Gastroesophageal sphincter (tissue), 4 donors: ENCODE measurements at regions not wholly inside any gene's neighbourhood (a gene's known extent, or its start where the extent isn't known, plus 50 kb on each side); places are given as distances from the start of the nearest gene placed in this dataset.

Experiments used
- ATAC-seq: fragments of 150-250 bp; one replicate; pipeline ENCODE4 v1.9.1; 2016; ENCODE audit warnings: mild to moderate bottlenecking, moderate library complexity
- H3K27ac ChIP-seq, 4 donors: fragments of 200-600 bp; sonication (generic) in 3 of 4; 1 replicate in 3 of 4; 2 replicates in 1 of 4; pipeline ENCODE4 v1.5.1; 2016 to 2019
- H3K27me3 ChIP-seq: fragments of 200-600 bp; sonication (generic); one replicate; pipeline ENCODE4 v1.5.1; 2019
- H3K36me3 ChIP-seq, 2 donors: fragments of 200-600 bp; sonication (generic); one replicate each; pipeline ENCODE4 v1.5.1; 2019; ENCODE audit warnings: control low read depth in 1 of 2
- H3K4me1 ChIP-seq, 3 donors: fragments of 200-600 bp; sonication (generic); 1 replicate in 2 of 3; 2 replicates in 1 of 3; pipeline ENCODE4 v1.5.1; 2016 to 2019; ENCODE audit warnings: control low read depth in 2 of 3
- H3K4me3 ChIP-seq, 2 donors: fragments of 200-600 bp; sonication (generic); one replicate each; pipeline ENCODE4 v1.5.1; 2019; ENCODE audit warnings: mild to moderate bottlenecking in 1 of 2, moderate library complexity in 1 of 2
- H3K9me3 ChIP-seq, 3 donors: fragments of 200-600 bp; sonication (generic); one replicate each; pipeline ENCODE4 v1.5.1; 2017 to 2019; ENCODE audit warnings: control low read depth in 2 of 3
- CTCF ChIP-seq, 4 experiments: fragments of 200-600 bp in 2 of 4; fragments of 450-650 bp in 2 of 4; sonication (generic) in 1 of 4; IDR thresholded peaks; one replicate each; pipeline ENCODE4 v1.5.1; 2017 to 2019; ENCODE audit warnings: antibody characterized with exemption in 4 of 4, mild to moderate bottlenecking in 2 of 4, moderate library complexity in 2 of 4
- EP300 ChIP-seq: sonication (generic); formaldehyde crosslinking; IDR thresholded peaks from one replicate; pipeline ENCODE4 v1.6.1; 2017; ENCODE audit warnings: antibody characterized with exemption, mild to moderate bottlenecking
- POLR2A ChIP-seq, 2 donors: fragments of 450-650 bp; IDR thresholded peaks; one replicate each; pipeline ENCODE4 v1.6.1; 2017; ENCODE audit warnings: antibody characterized with exemption in 2 of 2, mild to moderate bottlenecking in 2 of 2, moderate library complexity in 1 of 2
- POLR2AphosphoS5 ChIP-seq: sonication (generic); formaldehyde crosslinking; IDR thresholded peaks from one replicate; pipeline ENCODE4 v1.6.1; 2017; ENCODE audit warnings: antibody characterized with exemption
- WGBS, 2 donors: methylation state at CpG; one replicate each; pipeline ENCODE4 v1.1.5; 2018; ENCODE audit warnings: low coverage in 1 of 2; 5-methylcytosine and 5-hydroxymethylcytosine counted together

GRCh38 chr5:168062239-168062638 lies 229.2 kb upstream of the WWC1 start:
- Histone ChIP-seq H3K27ac (no peak overlapping the region), H3K9me3 (no peaks in the 10 kb centered on the region), H3K4me1 (no peaks in the 10 kb centered on the region), H3K4me3 (no peak overlapping the region), H3K27me3 (no peaks in the 10 kb centered on the region), H3K36me3 (no peaks in the 10 kb centered on the region)
- no peak for ATAC-seq
- no peak for TF ChIP-seq EP300
- no peak for TF ChIP-seq POLR2AphosphoS5
- no peak for TF ChIP-seq CTCF (IDR thresholded peaks at IDR 0.05)
- TF ChIP-seq POLR2A (IDR thresholded peaks at IDR 0.05): no peak
- 79 to 82% methylated on average over 3 of the region's 3 CpGs for WGBS, 2 donors

- Histone ChIP-seq H3K9me3 (no peaks in the 10 kb centered on the region), H3K4me3 (no peak overlapping the region), H3K4me1 (no peaks in the 10 kb centered on the region), H3K27ac (no peak overlapping the region), H3K27me3 (no peaks in the 10 kb centered on the region), H3K36me3 (no peaks in the 10 kb centered on the region)
- ATAC-seq: no peak
- TF ChIP-seq POLR2AphosphoS5 (no peak), POLR2A (IDR thresholded peaks at IDR 0.05) (no peak), CTCF (IDR thresholded peaks at IDR 0.05) (no peak), EP300 (no peak)
- 84 to 94% methylated on average over 5 of the region's 5 CpGs for WGBS, 2 donors
Observed at GRCh38 chr5:168064457-168064856, 227.0 kb upstream of the WWC1 start.

- no peaks in the 10 kb centered on the region for H3K4me1 ChIP-seq
- no peaks in the 10 kb centered on the region for H3K9me3 ChIP-seq
- no peak overlapping the region for H3K4me3 ChIP-seq
- H3K36me3 ChIP-seq: no peaks in the 10 kb centered on the region
- no peaks in the 10 kb centered on the region for H3K27me3 ChIP-seq
- WGBS, 2 donors: 91 to 96% methylated on average over 5 to 8 of the region's 8 CpGs
- TF ChIP-seq EP300 (no peak), CTCF (IDR thresholded peaks at IDR 0.05) (no peak), POLR2A (IDR thresholded peaks at IDR 0.05) (no peak), POLR2AphosphoS5 (no peak)
- ATAC-seq: no peak
- H3K27ac ChIP-seq: no peak overlapping the region
Observed at GRCh38 chr5:168064933-168065622, 226.4 kb upstream of the WWC1 start.

GRCh38 chr5:168066536-168067208 lies 224.8 kb upstream of the WWC1 start:
- H3K9me3 ChIP-seq: no peaks in the 10 kb centered on the region
- no peaks in the 10 kb centered on the region for H3K4me1 ChIP-seq
- no peaks in the 10 kb centered on the region for H3K27me3 ChIP-seq
- ATAC-seq: no peak
- no peak overlapping the region for H3K27ac ChIP-seq
- no peak for TF ChIP-seq EP300
- TF ChIP-seq CTCF (IDR thresholded peaks at IDR 0.05): no peak
- no peak for TF ChIP-seq POLR2A (IDR thresholded peaks at IDR 0.05)
- TF ChIP-seq POLR2AphosphoS5: no peak
- H3K4me3 ChIP-seq: no peak overlapping the region
- WGBS, 2 donors: 86 to 94% methylated on average over 5 of the region's 5 CpGs
- H3K36me3 ChIP-seq: no peaks in the 10 kb centered on the region

GRCh38 chr5:168070761-168071160 lies 220.7 kb upstream of the WWC1 start:
- no peak for ATAC-seq
- Histone ChIP-seq H3K4me3 (no peak overlapping the region), H3K27ac (no peak overlapping the region), H3K27me3 (no peaks in the 10 kb centered on the region), H3K36me3 (no peaks in the 10 kb centered on the region), H3K9me3 (no peaks in the 10 kb centered on the region), H3K4me1 (no peaks in the 10 kb centered on the region)
- no peak for TF ChIP-seq POLR2AphosphoS5
- TF ChIP-seq CTCF (IDR thresholded peaks at IDR 0.05): no peak
- WGBS, 2 donors: 67 to 70% methylated on average over 1 of the region's 1 CpG
